Fibroblast of lung (primary cell): ENCODE measurements at regions not wholly inside any gene's neighbourhood (a gene's known extent, or its start where the extent isn't known, plus 50 kb on each side); places are given as distances from the start of the nearest gene placed in this dataset.

Experiments used
- DNase-seq, 2 donors: peaks; one replicate each; pipeline versions ENCODE4 v3.0.0 to v3.0.0-alpha.2; 2010; ENCODE audit warnings: low read depth in 2 of 2
- H2AFZ ChIP-seq: 2 replicates; pipeline ENCODE4 v1.5.1; 2012; ENCODE audit warnings: low read length, control low read depth, inconsistent platforms
- H3K27ac ChIP-seq: 2 replicates; pipeline ENCODE4 v1.5.1; 2011; ENCODE audit warnings: low read length, control low read depth; ENCODE audit not compliant: insufficient read depth
- H3K27me3 ChIP-seq: 2 replicates; pipeline ENCODE4 v1.5.1; 2011; ENCODE audit warnings: mild to moderate bottlenecking, low read length; ENCODE audit not compliant: control insufficient read depth, insufficient read depth
- H3K36me3 ChIP-seq: 2 replicates; pipeline ENCODE4 v1.5.1; 2011; ENCODE audit warnings: low read length; ENCODE audit not compliant: control insufficient read depth, insufficient read depth
- H3K4me1 ChIP-seq: 2 replicates; pipeline ENCODE4 v1.5.1; 2011; ENCODE audit warnings: low read length; ENCODE audit not compliant: control insufficient read depth, insufficient read depth; ENCODE audit errors: extremely low read depth
- H3K4me2 ChIP-seq: 2 replicates; pipeline ENCODE4 v1.5.1; 2011; ENCODE audit warnings: low read length, control low read depth; ENCODE audit not compliant: insufficient read depth; ENCODE audit errors: extremely low read depth
- H3K4me3 ChIP-seq, 4 experiments: fragments of 200-600 bp in 1 of 4; sonication (generic) in 1 of 4; replicated peaks in 1 of 4; 2 replicates each; pipeline ENCODE4 v1.5.1; 2011 to 2016; ENCODE audit warnings: low read length in 4 of 4, low read depth in 3 of 4, mild to moderate bottlenecking in 3 of 4, control low read depth in 2 of 4, inconsistent platforms in 1 of 4, mixed read lengths in 1 of 4; ENCODE audit not compliant: insufficient read depth in 1 of 4; ENCODE audit errors: control extremely low read depth in 1 of 4
- H3K79me2 ChIP-seq: 2 replicates; pipeline ENCODE4 v1.5.1; 2012; ENCODE audit warnings: mild to moderate bottlenecking, low read length, inconsistent platforms; ENCODE audit not compliant: control insufficient read depth, insufficient read depth
- H3K9ac ChIP-seq: 2 replicates; pipeline ENCODE4 v1.5.1; 2011; ENCODE audit warnings: mild to moderate bottlenecking, low read length, control low read depth; ENCODE audit not compliant: insufficient read depth
- H3K9me3 ChIP-seq: 2 replicates; pipeline ENCODE4 v1.5.1; 2012; ENCODE audit warnings: low read depth, low read length; ENCODE audit not compliant: control insufficient read depth, insufficient read depth
- H4K20me1 ChIP-seq: 2 replicates; pipeline ENCODE4 v1.5.1; 2011; ENCODE audit warnings: low read length; ENCODE audit not compliant: control insufficient read depth, insufficient read depth; ENCODE audit errors: extremely low read depth
- EZH2 ChIP-seq: IDR thresholded peaks from 2 replicates; pipeline ENCODE4 v1.5.1; 2012; ENCODE audit warnings: low read length, control low read depth, mild to moderate bottlenecking; ENCODE audit errors: missing control alignments
- TF ChIP-seq, protein P1 (sequence below), 2 donors: IDR thresholded peaks in 1 of 2; conservative IDR thresholded peaks in 1 of 2; 1 replicate in 1 of 2; 2 replicates in 1 of 2; pipeline ENCODE4 v1.5.1; 2011 to 2012; ENCODE audit warnings: low read length in 2 of 2, control low read depth in 1 of 2, inconsistent platforms in 1 of 2, low read depth in 1 of 2, mild to moderate bottlenecking in 1 of 2

DNA sequence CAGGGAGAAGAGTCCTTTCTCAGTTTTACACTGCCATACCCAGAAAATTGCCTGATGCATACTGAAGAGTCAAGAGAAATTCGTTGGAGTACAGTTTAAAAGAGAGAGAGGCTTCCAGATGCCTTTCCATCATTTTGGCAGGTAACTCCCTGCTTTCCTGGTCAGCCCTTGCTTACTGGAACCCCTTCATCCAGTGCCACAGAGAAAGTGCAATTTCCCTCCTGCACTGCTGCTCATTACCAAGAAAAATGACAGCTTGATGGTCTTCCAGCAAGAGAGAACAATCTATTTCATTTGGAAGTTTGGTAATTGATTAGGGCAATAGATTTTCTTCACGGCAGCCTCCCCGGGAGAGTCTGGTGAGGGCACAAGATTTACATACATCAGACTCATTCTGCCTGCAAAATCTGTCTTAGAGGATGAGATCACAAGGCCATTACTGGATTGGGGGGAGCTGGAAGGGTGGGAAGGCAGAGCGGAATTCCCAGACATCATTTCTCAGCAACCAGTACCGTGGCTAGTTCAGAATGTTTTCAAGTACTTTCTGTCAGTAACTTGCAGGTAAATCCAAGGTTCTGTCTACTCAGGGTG, 102.8 kb upstream of the SLC14A2 start:
- no peaks in the 10 kb centered on the region for H3K79me2 ChIP-seq
- no peak for TF ChIP-seq EZH2
- TF ChIP-seq, protein P1, sequence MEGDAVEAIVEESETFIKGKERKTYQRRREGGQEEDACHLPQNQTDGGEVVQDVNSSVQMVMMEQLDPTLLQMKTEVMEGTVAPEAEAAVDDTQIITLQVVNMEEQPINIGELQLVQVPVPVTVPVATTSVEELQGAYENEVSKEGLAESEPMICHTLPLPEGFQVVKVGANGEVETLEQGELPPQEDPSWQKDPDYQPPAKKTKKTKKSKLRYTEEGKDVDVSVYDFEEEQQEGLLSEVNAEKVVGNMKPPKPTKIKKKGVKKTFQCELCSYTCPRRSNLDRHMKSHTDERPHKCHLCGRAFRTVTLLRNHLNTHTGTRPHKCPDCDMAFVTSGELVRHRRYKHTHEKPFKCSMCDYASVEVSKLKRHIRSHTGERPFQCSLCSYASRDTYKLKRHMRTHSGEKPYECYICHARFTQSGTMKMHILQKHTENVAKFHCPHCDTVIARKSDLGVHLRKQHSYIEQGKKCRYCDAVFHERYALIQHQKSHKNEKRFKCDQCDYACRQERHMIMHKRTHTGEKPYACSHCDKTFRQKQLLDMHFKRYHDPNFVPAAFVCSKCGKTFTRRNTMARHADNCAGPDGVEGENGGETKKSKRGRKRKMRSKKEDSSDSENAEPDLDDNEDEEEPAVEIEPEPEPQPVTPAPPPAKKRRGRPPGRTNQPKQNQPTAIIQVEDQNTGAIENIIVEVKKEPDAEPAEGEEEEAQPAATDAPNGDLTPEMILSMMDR (conservative IDR thresholded peaks at IDR 0.05 in 1 of 2, IDR thresholded peaks at IDR 0.05 in 1 of 2; ENCODE audit: low read depth in 1 of 2, low read length in 2 of 2), result no peak
- H3K36me3 ChIP-seq, result no peaks in the 10 kb centered on the region
- H4K20me1 ChIP-seq, result no peaks in the 10 kb centered on the region
- peaks cover 6% of the 10 kb centered on the region for H3K4me1 ChIP-seq
- H3K4me3 ChIP-seq, result no peak overlapping the region
- H3K9ac ChIP-seq, result no peak overlapping the region
- no peak overlapping the region for H3K27ac ChIP-seq
- peaks cover 7% of the 10 kb centered on the region for H3K27me3 ChIP-seq
- H3K4me2 ChIP-seq, result no peak overlapping the region
- H2AFZ ChIP-seq, result no peak overlapping the region
- no peak for DNase-seq
- H3K9me3 ChIP-seq, result no peaks in the 10 kb centered on the region

DNA sequence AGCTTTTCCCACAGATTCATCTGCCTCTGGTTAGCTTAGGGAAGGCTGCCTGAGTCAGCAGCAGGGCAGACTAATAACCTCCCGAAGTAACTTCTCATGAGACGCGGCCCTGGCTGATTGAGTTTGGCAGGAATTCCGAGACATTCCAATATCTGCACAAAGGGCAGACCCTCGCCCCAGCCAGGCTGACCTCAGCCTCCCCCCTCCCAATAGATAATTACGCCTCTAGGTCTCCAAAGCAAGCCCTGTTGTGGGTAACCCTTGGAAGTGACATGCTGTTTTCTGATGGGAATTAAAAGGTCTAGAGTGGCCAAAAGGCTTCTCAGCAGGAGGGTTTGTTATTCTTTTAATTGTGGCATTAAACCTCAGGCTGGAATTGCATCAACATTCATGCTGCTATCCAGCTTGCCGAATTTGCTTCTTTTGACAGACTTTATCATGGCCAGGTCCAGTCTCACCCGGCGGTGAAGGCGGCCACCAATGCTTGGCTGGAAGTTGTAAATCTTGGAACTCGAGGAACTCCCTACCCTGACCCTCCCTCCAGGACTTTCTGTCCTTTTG, 98.0 kb upstream of the SLC14A2 start:
- no peaks in the 10 kb centered on the region for H3K9me3 ChIP-seq
- H3K27me3 ChIP-seq, result no peaks in the 10 kb centered on the region
- H3K4me3 ChIP-seq, result no peak overlapping the region
- no peak overlapping the region for H2AFZ ChIP-seq
- no peak for TF ChIP-seq EZH2
- TF ChIP-seq, protein P1 (conservative IDR thresholded peaks at IDR 0.05 in 1 of 2, IDR thresholded peaks at IDR 0.05 in 1 of 2; ENCODE audit: low read depth in 1 of 2, low read length in 2 of 2), result no peak
- no peaks in the 10 kb centered on the region for H3K79me2 ChIP-seq
- no peak overlapping the region for H3K9ac ChIP-seq
- peak; percentile 59 to 79 for DNase-seq
- H4K20me1 ChIP-seq, result no peaks in the 10 kb centered on the region
- no peak overlapping the region for H3K4me2 ChIP-seq
- H3K4me1 ChIP-seq, result peaks cover 18% of the 10 kb centered on the region
- H3K27ac ChIP-seq, result no peak overlapping the region
- H3K36me3 ChIP-seq, result no peaks in the 10 kb centered on the region

DNA sequence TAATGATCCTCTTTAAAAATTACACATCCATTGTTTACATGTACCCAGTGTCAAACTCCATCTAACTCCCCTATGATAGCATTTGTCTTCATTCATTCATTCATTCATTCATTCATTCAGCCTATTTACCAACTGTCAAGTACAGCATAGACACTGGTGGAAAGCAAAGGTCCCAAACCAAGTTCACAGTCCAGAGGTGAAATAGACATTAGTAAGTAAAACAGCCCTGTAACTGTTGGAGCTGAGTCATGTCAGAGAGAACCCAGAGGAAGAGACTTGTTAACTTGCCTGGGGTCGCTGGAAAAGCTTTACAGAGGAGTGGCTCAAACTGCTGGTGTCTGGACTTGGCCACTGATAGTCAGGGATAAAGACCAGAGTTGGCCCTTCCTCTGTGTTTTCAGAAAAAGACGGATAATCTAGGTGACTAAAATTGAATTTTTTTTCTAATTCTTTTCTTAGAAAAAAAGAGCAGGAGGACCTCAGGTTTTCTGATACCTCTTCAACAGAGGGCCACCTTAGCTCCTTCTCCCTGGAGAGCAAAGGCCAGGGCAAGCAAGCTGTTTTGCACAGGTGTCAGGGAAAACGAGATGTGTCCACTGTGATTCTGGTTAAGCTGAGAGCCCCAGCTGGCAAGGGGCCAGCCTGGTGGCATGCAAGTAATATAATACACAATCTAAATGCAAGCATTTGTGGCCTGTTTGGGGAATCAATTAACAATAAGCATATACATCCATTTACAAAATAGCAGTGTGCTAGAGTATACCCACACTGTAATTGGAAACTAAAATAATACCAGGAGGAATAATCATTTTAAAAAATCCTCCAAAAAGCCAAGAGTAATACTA, 96.7 kb upstream of the SLC14A2 start:
- no peaks in the 10 kb centered on the region for H3K9me3 ChIP-seq
- no peaks in the 10 kb centered on the region for H3K36me3 ChIP-seq
- no peaks in the 10 kb centered on the region for H4K20me1 ChIP-seq
- H3K27me3 ChIP-seq, result no peaks in the 10 kb centered on the region
- H2AFZ ChIP-seq, result no peak overlapping the region
- H3K9ac ChIP-seq, result no peak overlapping the region
- no peak overlapping the region for H3K27ac ChIP-seq
- TF ChIP-seq, protein P1 (conservative IDR thresholded peaks at IDR 0.05 in 1 of 2, IDR thresholded peaks at IDR 0.05 in 1 of 2; ENCODE audit: low read depth in 1 of 2, low read length in 2 of 2), result no peak
- peak in 1 of 2 donors; percentile 20 for DNase-seq
- H3K4me2 ChIP-seq, result no peak overlapping the region
- no peaks in the 10 kb centered on the region for H3K79me2 ChIP-seq
- peaks cover 22% of the 10 kb centered on the region for H3K4me1 ChIP-seq
- H3K4me3 ChIP-seq, result no peak overlapping the region
